HepG2 (cell line): ENCODE measurements at regions not wholly inside any gene's neighbourhood (a gene's known extent, or its start where the extent isn't known, plus 50 kb on each side); places are given as distances from the start of the nearest gene placed in this dataset.

Source experiments
- ATAC-seq: fragments of 200-7000 bp; cut with Tn5 transposase; 3 replicates; pipeline ENCODE4 v1.9.1; 2020; ENCODE audit warnings: mild to moderate bottlenecking, moderate library complexity
- BruUV-seq: library from RNA; stranded (reverse); fragments of 400-500 nt; replicated peaks from 2 replicates; lab custom pipeline; 2021; lab: Mats Ljungman, UMichigan
- CTCF ChIA-PET: fragments of 300-600 bp; formaldehyde crosslinking; extraction: SDS; loops from one replicate; lab custom pipeline; 2021; ENCODE audit warnings: low total read pairs, inconsistent platforms, low intra/inter-chr PET ratio; lab: Yijun Ruan, JAX
- POLR2A ChIA-PET: fragments of 350-600 bp; sonication (Branson Sonifier 250); formaldehyde crosslinking; loops from one replicate; lab custom pipeline; 2020; ENCODE audit warnings: antibody characterized with exemption, inconsistent platforms; lab: Yijun Ruan, JAX
- DNase-seq: peaks from one replicate; pipeline ENCODE4 v3.0.0-alpha.2; 2015; ENCODE audit warnings: low spot score
- FAIRE-seq: peaks from 3 replicates; lab custom pipeline; 2011; peaks lifted over from hg19 to GRCh38; lab: Jason Lieb, UNC
- H2AFZ ChIP-seq: one replicate; pipeline ENCODE4 v1.6.1; 2011; ENCODE audit warnings: low read length, inconsistent platforms
- H3K27ac ChIP-seq: fragments of 300-600 bp; 3 replicates; pipeline ENCODE4 v1.8.0; 2011; ENCODE audit warnings: mixed run types, mild to moderate bottlenecking, mixed read lengths, low read length, inconsistent platforms; ENCODE audit not compliant: insufficient read depth; ENCODE audit errors: extremely low read length
- H3K27me3 ChIP-seq, 2 experiments: fragments of 200-600 bp in 1 of 2; 2 replicates in 1 of 2; 3 replicates in 1 of 2; pipeline versions ENCODE4 v1.6.0 to v1.8.0; 2011; ENCODE audit warnings: low read length in 2 of 2, mild to moderate bottlenecking in 2 of 2, moderate library complexity in 2 of 2, inconsistent platforms in 1 of 2; ENCODE audit not compliant: insufficient read depth in 2 of 2, control insufficient read depth in 1 of 2
- H3K36me3 ChIP-seq, 2 experiments: fragments of 200-600 bp in 1 of 2; replicated peaks in 1 of 2; 2 replicates in 1 of 2; 3 replicates in 1 of 2; pipeline versions ENCODE4 v1.5.1 to v1.8.0; 2011; ENCODE audit warnings: low read length in 2 of 2, inconsistent platforms in 1 of 2; ENCODE audit not compliant: insufficient read depth in 2 of 2, control insufficient read depth in 1 of 2
- H3K4me1 ChIP-seq: 2 replicates; pipeline ENCODE4 v1.5.1; 2012; ENCODE audit warnings: low read length, inconsistent platforms; ENCODE audit not compliant: insufficient read depth
- H3K4me2 ChIP-seq: 2 replicates; pipeline ENCODE4 v1.6.0; 2011; ENCODE audit warnings: low read depth, low read length, inconsistent platforms
- H3K4me3 ChIP-seq, 3 experiments: fragments of 200-600 bp in 1 of 3; sonication (generic), shearing (Covaris generic) in 1 of 3; replicated peaks in 1 of 3; 2 replicates each; pipeline ENCODE4 v1.5.1; 2011 to 2016; ENCODE audit warnings: low read length in 3 of 3, inconsistent platforms in 2 of 3, low read depth in 2 of 3, mild to moderate bottlenecking in 2 of 3, control low read depth in 1 of 3, mixed read lengths in 1 of 3; ENCODE audit not compliant: insufficient read depth in 1 of 3
- H3K79me2 ChIP-seq: one replicate; pipeline ENCODE4 v1.6.1; 2011; ENCODE audit warnings: low read length, inconsistent platforms; ENCODE audit not compliant: insufficient read depth
- H3K9ac ChIP-seq: 2 replicates; pipeline ENCODE4 v1.6.0; 2011; ENCODE audit warnings: mild to moderate bottlenecking, low read depth, low read length, inconsistent platforms; ENCODE audit not compliant: insufficient read depth
- H3K9me3 ChIP-seq: 2 replicates; pipeline ENCODE4 v1.5.1; 2012; ENCODE audit warnings: mild to moderate bottlenecking, low read length
- H4K20me1 ChIP-seq: 2 replicates; pipeline ENCODE4 v1.6.0; 2011; ENCODE audit warnings: inconsistent platforms, mild to moderate bottlenecking, low read length, moderate library complexity; ENCODE audit not compliant: insufficient read depth
- KDM5B ChIP-seq: sonication (generic); formaldehyde crosslinking; IDR thresholded peaks from 2 replicates; pipeline ENCODE4 v1.4.0; 2020; ENCODE audit warnings: missing genetic modification reagents, mild to moderate bottlenecking, borderline replicate concordance
- KMT2A ChIP-seq: sonication (generic); formaldehyde crosslinking; IDR thresholded peaks from 2 replicates; pipeline ENCODE4 v1.4.0; 2020; ENCODE audit warnings: missing genetic modification reagents
- MAFG ChIP-seq: sonication (generic); formaldehyde crosslinking; IDR thresholded peaks from 2 replicates; pipeline ENCODE4 v1.5.1; 2020; ENCODE audit warnings: mild to moderate bottlenecking, missing genetic modification reagents
- SSRP1 ChIP-seq: IDR thresholded peaks from 2 replicates; pipeline ENCODE4 v1.6.1; 2016; ENCODE audit warnings: control low read depth
- ZNF629 ChIP-seq: sonication (generic); formaldehyde crosslinking; conservative IDR thresholded peaks from 2 replicates; pipeline ENCODE4 v1.5.0; 2020; ENCODE audit warnings: missing genetic modification reagents
- ZNF768 ChIP-seq: sonication (generic); formaldehyde crosslinking; IDR thresholded peaks from 2 replicates; pipeline ENCODE4 v1.4.0; 2020; ENCODE audit warnings: missing genetic modification reagents
- ZNF83 ChIP-seq: sonication (generic); formaldehyde crosslinking; IDR thresholded peaks from 2 replicates; pipeline ENCODE4 v1.4.0; 2020; ENCODE audit warnings: missing genetic modification reagents, mild to moderate bottlenecking, borderline replicate concordance
- WGBS: methylation state at CpG from one replicate; pipeline ENCODE4 v1.1.6; 2017; ENCODE audit warnings: low lambda C conversion rate; 5-methylcytosine and 5-hydroxymethylcytosine counted together
- in situ Hi-C: cut with HindIII; loops from 2 replicates; pipeline ENCODE4 v1.10.0; 2017; ENCODE audit warnings: low pct_unique_long_range_greater_than_20kb; ENCODE audit not compliant: extremely low pct_ligation_motif_present
- intact Hi-C: fragments of 100-400 bp; cut with micrococcal nuclease; formaldehyde crosslinking; loops from one replicate; pipeline ENCODE4 v1.10.0; 2022; ENCODE audit not compliant: unreplicated experiment

GRCh38 chr22:27299181-27300085 is 502.1 kb downstream of the MN1 start (continued):
- TF ChIP-seq ZNF768 (CRISPR knock-in tag), result peak; percentile 96
- TF ChIP-seq KMT2A (CRISPR knock-in tag), result no peak
- TF ChIP-seq, all 625 proteins: peak for 2

GRCh38 chr22:27300536-27301285 is 500.8 kb downstream of the MN1 start:
- BruUV-seq, result no TSS peak
- Histone ChIP-seq H3K79me2 (no peaks in the 10 kb centered on the region), H3K27ac (no peak overlapping the region), H3K4me3 (no peak overlapping the region), H3K4me1 (no peaks in the 10 kb centered on the region), H3K4me2 (no peak overlapping the region), H3K9ac (no peak overlapping the region), H4K20me1 (no peaks in the 10 kb centered on the region), H3K36me3 (no peaks in the 10 kb centered on the region), H2AFZ (no peak overlapping the region), H3K27me3 (peaks cover 2 to 39% of the 10 kb centered on the region in 2 experiments; a peak in 3 of 5 replicates), H3K9me3 (no peaks in the 10 kb centered on the region)
- TF ChIP-seq ZNF629 (peak; percentile 68; the same call in 1 of the 2 replicates), KDM5B (CRISPR knock-in tag) (no peak)
- ChIA-PET POLR2A (no interaction called here), CTCF (no interaction called here)
- intact Hi-C loops (no loop called here), in situ Hi-C loops (no loop called here)
- no peak for DNase-seq
- 42% methylated on average over 16 of the region's 16 CpGs for WGBS
- ATAC-seq, result no peak
- FAIRE-seq, result no peak

- no peaks in the 10 kb centered on the region for H4K20me1 ChIP-seq
- peaks cover 2 to 21% of the 10 kb centered on the region in 2 experiments; a peak in 3 of 5 replicates for H3K27me3 ChIP-seq
- intact Hi-C loops, result no loop called here
- no peaks in the 10 kb centered on the region for H3K79me2 ChIP-seq
- no peaks in the 10 kb centered on the region for H3K4me1 ChIP-seq
- no peak overlapping the region for H3K4me3 ChIP-seq
- FAIRE-seq (no peak), ATAC-seq (no peak), DNase-seq (no peak)
- no peak overlapping the region for H3K27ac ChIP-seq
- ChIA-PET CTCF (no interaction called here), POLR2A (no interaction called here)
- no peak for TF ChIP-seq SSRP1 (CRISPR knock-in tag)
- no peak for TF ChIP-seq ZNF83
- TF ChIP-seq ZNF629, result peak; percentile 70
- TF ChIP-seq MAFG (CRISPR knock-in tag), result no peak
- 13% methylated on average over 6 of the region's 11 CpGs for WGBS
- H3K9ac ChIP-seq, result no peak overlapping the region
- H3K4me2 ChIP-seq, result no peak overlapping the region
- no peaks in the 10 kb centered on the region for H3K9me3 ChIP-seq
- in situ Hi-C loops, result no loop called here
- no peaks in the 10 kb centered on the region for H3K36me3 ChIP-seq
- no TSS peak for BruUV-seq
- no peak overlapping the region for H2AFZ ChIP-seq
Observed at GRCh38 chr22:27302501-27302900, 499.1 kb downstream of the MN1 start.
